HL-60 (cell line): ENCODE measurements at regions not wholly inside any gene's neighbourhood (a gene's known extent, or its start where the extent isn't known, plus 50 kb on each side); places are given as distances from the start of the nearest gene placed in this dataset.

Source experiments
- DNase-seq, 2 experiments: peaks; one replicate each; pipeline ENCODE4 v3.0.0-alpha.2; 2010 to 2020; ENCODE audit warnings: low read depth in 1 of 2, low spot score in 1 of 2
- H3K27ac ChIP-seq: fragments of 250-450 bp; sonication (Bioruptor Pico); replicated peaks from 2 replicates; pipeline ENCODE4 v1.5.1; 2020; ENCODE audit warnings: mild to moderate bottlenecking, moderate library complexity
- H3K27me3 ChIP-seq: fragments of 250-450 bp; sonication (Bioruptor Pico); 2 replicates; pipeline ENCODE4 v1.5.1; 2021; ENCODE audit warnings: mild to moderate bottlenecking, moderate library complexity; ENCODE audit not compliant: insufficient read depth, poor library complexity, severe bottlenecking
- H3K4me3 ChIP-seq: replicated peaks from 2 replicates; pipeline ENCODE4 v1.5.1; 2011; ENCODE audit warnings: mild to moderate bottlenecking, control low read depth, low read length; ENCODE audit not compliant: insufficient read depth
- GABPA ChIP-seq: IDR thresholded peaks from 2 replicates; pipeline ENCODE4 v1.6.1; 2012; ENCODE audit warnings: low read depth
- POLR2AphosphoS5 ChIP-seq: IDR thresholded peaks from 2 replicates; pipeline ENCODE4 v1.6.1; 2012; ENCODE audit warnings: low read depth
- SPI1 ChIP-seq: IDR thresholded peaks from 2 replicates; pipeline ENCODE4 v1.6.1; 2012; ENCODE audit warnings: low read depth, mild to moderate bottlenecking, borderline replicate concordance
- TF ChIP-seq, protein P1 (sequence below): IDR thresholded peaks from one replicate; pipeline ENCODE4 v1.5.1; 2011; ENCODE audit warnings: low read length, control low read depth, inconsistent platforms; ENCODE audit not compliant: insufficient read depth
- TF ChIP-seq, protein P2 (sequence below): IDR thresholded peaks from 2 replicates; pipeline ENCODE4 v1.6.1; 2012; ENCODE audit warnings: low read depth; ENCODE audit not compliant: insufficient replicate concordance

DNA sequence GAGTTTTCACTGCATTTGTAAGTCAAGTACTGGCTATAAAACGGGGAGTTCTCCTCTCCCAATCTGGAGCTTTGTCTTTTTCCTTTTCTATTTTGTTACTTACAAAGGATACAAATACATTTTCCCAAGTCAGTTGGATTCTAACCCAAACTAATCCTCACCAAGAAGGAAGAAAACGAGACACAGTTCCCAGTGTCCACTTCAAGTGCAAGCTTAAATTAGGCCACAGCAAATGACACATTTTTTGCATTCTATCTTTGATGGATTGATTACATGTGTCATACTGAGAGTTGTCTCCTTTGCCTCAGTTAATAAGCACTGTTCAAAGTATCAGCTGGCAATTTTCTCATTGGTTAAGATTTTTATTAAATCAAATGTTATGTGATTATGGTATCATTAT lies 296.7 kb upstream of the ANO5 start:
- TF ChIP-seq, protein P1, sequence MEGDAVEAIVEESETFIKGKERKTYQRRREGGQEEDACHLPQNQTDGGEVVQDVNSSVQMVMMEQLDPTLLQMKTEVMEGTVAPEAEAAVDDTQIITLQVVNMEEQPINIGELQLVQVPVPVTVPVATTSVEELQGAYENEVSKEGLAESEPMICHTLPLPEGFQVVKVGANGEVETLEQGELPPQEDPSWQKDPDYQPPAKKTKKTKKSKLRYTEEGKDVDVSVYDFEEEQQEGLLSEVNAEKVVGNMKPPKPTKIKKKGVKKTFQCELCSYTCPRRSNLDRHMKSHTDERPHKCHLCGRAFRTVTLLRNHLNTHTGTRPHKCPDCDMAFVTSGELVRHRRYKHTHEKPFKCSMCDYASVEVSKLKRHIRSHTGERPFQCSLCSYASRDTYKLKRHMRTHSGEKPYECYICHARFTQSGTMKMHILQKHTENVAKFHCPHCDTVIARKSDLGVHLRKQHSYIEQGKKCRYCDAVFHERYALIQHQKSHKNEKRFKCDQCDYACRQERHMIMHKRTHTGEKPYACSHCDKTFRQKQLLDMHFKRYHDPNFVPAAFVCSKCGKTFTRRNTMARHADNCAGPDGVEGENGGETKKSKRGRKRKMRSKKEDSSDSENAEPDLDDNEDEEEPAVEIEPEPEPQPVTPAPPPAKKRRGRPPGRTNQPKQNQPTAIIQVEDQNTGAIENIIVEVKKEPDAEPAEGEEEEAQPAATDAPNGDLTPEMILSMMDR: no peak
- TF ChIP-seq, protein P2, sequence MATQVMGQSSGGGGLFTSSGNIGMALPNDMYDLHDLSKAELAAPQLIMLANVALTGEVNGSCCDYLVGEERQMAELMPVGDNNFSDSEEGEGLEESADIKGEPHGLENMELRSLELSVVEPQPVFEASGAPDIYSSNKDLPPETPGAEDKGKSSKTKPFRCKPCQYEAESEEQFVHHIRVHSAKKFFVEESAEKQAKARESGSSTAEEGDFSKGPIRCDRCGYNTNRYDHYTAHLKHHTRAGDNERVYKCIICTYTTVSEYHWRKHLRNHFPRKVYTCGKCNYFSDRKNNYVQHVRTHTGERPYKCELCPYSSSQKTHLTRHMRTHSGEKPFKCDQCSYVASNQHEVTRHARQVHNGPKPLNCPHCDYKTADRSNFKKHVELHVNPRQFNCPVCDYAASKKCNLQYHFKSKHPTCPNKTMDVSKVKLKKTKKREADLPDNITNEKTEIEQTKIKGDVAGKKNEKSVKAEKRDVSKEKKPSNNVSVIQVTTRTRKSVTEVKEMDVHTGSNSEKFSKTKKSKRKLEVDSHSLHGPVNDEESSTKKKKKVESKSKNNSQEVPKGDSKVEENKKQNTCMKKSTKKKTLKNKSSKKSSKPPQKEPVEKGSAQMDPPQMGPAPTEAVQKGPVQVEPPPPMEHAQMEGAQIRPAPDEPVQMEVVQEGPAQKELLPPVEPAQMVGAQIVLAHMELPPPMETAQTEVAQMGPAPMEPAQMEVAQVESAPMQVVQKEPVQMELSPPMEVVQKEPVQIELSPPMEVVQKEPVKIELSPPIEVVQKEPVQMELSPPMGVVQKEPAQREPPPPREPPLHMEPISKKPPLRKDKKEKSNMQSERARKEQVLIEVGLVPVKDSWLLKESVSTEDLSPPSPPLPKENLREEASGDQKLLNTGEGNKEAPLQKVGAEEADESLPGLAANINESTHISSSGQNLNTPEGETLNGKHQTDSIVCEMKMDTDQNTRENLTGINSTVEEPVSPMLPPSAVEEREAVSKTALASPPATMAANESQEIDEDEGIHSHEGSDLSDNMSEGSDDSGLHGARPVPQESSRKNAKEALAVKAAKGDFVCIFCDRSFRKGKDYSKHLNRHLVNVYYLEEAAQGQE: no peak
- TF ChIP-seq POLR2AphosphoS5 (no peak), GABPA (no peak), SPI1 (no peak)
- Histone ChIP-seq H3K27me3 (no peaks in the 10 kb centered on the region), H3K27ac (no peak overlapping the region), H3K4me3 (no peak overlapping the region)
- no peak for DNase-seq

DNA sequence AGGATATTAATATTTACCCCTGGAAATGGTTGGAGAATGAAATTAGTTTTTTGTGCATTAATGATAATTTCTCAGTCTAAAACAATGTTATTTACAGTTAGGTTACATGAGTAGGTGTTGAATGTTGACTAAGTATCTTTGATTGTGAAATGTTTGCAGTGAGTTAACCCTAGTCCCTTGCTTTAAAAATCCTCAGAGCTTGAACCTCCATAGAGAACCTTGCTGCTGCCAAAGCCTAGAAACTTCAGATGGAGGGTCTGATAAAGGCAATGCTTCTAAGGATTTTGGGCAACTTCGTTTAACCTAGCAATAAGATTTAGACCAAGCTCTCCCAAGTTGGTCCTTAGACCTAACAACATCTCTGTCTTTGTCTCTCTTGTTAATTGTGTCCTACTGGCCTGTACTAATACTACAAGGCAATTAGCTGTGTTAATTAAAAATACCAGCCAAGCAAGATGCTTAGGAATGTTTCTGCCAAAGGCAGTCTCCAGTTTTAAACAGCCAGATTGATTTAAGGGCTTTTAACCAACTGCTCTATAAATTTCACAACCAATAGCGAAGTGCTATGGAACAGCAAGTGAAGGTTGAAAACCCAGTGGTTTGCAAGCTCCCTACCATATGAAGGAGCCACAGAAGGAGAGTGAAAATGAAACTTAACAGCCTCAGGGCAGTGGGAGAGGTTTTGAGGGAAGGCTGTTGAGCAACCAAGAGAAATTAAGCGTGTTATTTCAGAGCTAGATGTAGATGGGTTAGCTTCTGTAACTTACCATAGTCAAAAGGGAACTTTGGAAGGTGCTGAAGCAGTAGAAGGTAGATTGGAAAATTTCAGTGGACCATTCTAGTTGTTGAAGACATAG lies 295.9 kb upstream of the ANO5 start:
- no peak for DNase-seq
- H3K27ac ChIP-seq: no peak overlapping the region
- H3K27me3 ChIP-seq: no peaks in the 10 kb centered on the region
- no peak overlapping the region for H3K4me3 ChIP-seq
- TF ChIP-seq POLR2AphosphoS5 (no peak), SPI1 (no peak), GABPA (no peak)
- TF ChIP-seq, protein P2: no peak
- TF ChIP-seq, protein P1: no peak

DNA sequence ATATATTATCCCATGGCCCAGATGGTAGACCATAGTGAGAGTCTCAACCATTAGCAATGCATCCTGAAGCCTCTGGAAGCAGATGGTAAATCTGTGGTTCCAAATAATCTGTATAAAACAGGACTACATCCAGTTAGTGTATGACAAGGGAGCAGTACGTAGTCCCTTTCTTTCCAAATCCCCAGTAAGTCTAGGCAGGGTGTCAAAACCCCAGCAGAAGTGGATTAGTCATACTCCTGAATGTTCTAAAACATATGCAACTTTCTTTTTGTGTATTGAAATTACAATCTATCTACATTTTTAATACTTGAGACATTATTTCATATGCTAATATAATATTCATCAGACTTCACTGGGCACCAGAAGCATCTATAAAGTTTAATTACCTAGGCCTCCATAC lies 295.1 kb upstream of the ANO5 start:
- Histone ChIP-seq H3K27ac (no peak overlapping the region), H3K4me3 (no peak overlapping the region), H3K27me3 (no peaks in the 10 kb centered on the region)
- TF ChIP-seq, protein P1: no peak
- TF ChIP-seq, protein P2: no peak
- TF ChIP-seq POLR2AphosphoS5 (no peak), SPI1 (no peak), GABPA (no peak)
- DNase-seq: no peak
